HepG2 (cell line): ENCODE measurements at regions not wholly inside any gene's neighbourhood (a gene's known extent, or its start where the extent isn't known, plus 50 kb on each side); places are given as distances from the start of the nearest gene placed in this dataset.

Source experiments
- ATAC-seq: fragments of 200-7000 bp; cut with Tn5 transposase; 3 replicates; pipeline ENCODE4 v1.9.1; 2020; ENCODE audit warnings: mild to moderate bottlenecking, moderate library complexity
- BruUV-seq: library from RNA; stranded (reverse); fragments of 400-500 nt; replicated peaks from 2 replicates; lab custom pipeline; 2021; lab: Mats Ljungman, UMichigan
- CTCF ChIA-PET: fragments of 300-600 bp; formaldehyde crosslinking; extraction: SDS; loops from one replicate; lab custom pipeline; 2021; ENCODE audit warnings: low total read pairs, inconsistent platforms, low intra/inter-chr PET ratio; lab: Yijun Ruan, JAX
- POLR2A ChIA-PET: fragments of 350-600 bp; sonication (Branson Sonifier 250); formaldehyde crosslinking; loops from one replicate; lab custom pipeline; 2020; ENCODE audit warnings: antibody characterized with exemption, inconsistent platforms; lab: Yijun Ruan, JAX
- DNase-seq: peaks from one replicate; pipeline ENCODE4 v3.0.0-alpha.2; 2015; ENCODE audit warnings: low spot score
- FAIRE-seq: peaks from 3 replicates; lab custom pipeline; 2011; peaks lifted over from hg19 to GRCh38; lab: Jason Lieb, UNC
- H2AFZ ChIP-seq: one replicate; pipeline ENCODE4 v1.6.1; 2011; ENCODE audit warnings: low read length, inconsistent platforms
- H3K27ac ChIP-seq: fragments of 300-600 bp; 3 replicates; pipeline ENCODE4 v1.8.0; 2011; ENCODE audit warnings: mixed run types, mild to moderate bottlenecking, mixed read lengths, low read length, inconsistent platforms; ENCODE audit not compliant: insufficient read depth; ENCODE audit errors: extremely low read length
- H3K27me3 ChIP-seq, 2 experiments: fragments of 200-600 bp in 1 of 2; 2 replicates in 1 of 2; 3 replicates in 1 of 2; pipeline versions ENCODE4 v1.6.0 to v1.8.0; 2011; ENCODE audit warnings: low read length in 2 of 2, mild to moderate bottlenecking in 2 of 2, moderate library complexity in 2 of 2, inconsistent platforms in 1 of 2; ENCODE audit not compliant: insufficient read depth in 2 of 2, control insufficient read depth in 1 of 2
- H3K36me3 ChIP-seq, 2 experiments: fragments of 200-600 bp in 1 of 2; replicated peaks in 1 of 2; 2 replicates in 1 of 2; 3 replicates in 1 of 2; pipeline versions ENCODE4 v1.5.1 to v1.8.0; 2011; ENCODE audit warnings: low read length in 2 of 2, inconsistent platforms in 1 of 2; ENCODE audit not compliant: insufficient read depth in 2 of 2, control insufficient read depth in 1 of 2
- H3K4me1 ChIP-seq: 2 replicates; pipeline ENCODE4 v1.5.1; 2012; ENCODE audit warnings: low read length, inconsistent platforms; ENCODE audit not compliant: insufficient read depth
- H3K4me2 ChIP-seq: 2 replicates; pipeline ENCODE4 v1.6.0; 2011; ENCODE audit warnings: low read depth, low read length, inconsistent platforms
- H3K4me3 ChIP-seq, 3 experiments: fragments of 200-600 bp in 1 of 3; sonication (generic), shearing (Covaris generic) in 1 of 3; replicated peaks in 1 of 3; 2 replicates each; pipeline ENCODE4 v1.5.1; 2011 to 2016; ENCODE audit warnings: low read length in 3 of 3, inconsistent platforms in 2 of 3, low read depth in 2 of 3, mild to moderate bottlenecking in 2 of 3, control low read depth in 1 of 3, mixed read lengths in 1 of 3; ENCODE audit not compliant: insufficient read depth in 1 of 3
- H3K79me2 ChIP-seq: one replicate; pipeline ENCODE4 v1.6.1; 2011; ENCODE audit warnings: low read length, inconsistent platforms; ENCODE audit not compliant: insufficient read depth
- H3K9ac ChIP-seq: 2 replicates; pipeline ENCODE4 v1.6.0; 2011; ENCODE audit warnings: mild to moderate bottlenecking, low read depth, low read length, inconsistent platforms; ENCODE audit not compliant: insufficient read depth
- H3K9me3 ChIP-seq: 2 replicates; pipeline ENCODE4 v1.5.1; 2012; ENCODE audit warnings: mild to moderate bottlenecking, low read length
- H4K20me1 ChIP-seq: 2 replicates; pipeline ENCODE4 v1.6.0; 2011; ENCODE audit warnings: inconsistent platforms, mild to moderate bottlenecking, low read length, moderate library complexity; ENCODE audit not compliant: insufficient read depth
- CEBPB ChIP-seq: IDR thresholded peaks from 2 replicates; pipeline ENCODE4 v1.6.1; 2011; ENCODE audit warnings: low read depth, low read length, improper control_type of control experiment, borderline replicate concordance
- EED ChIP-seq: sonication (generic); formaldehyde crosslinking; IDR thresholded peaks from 2 replicates; pipeline ENCODE4 v1.5.0; 2020; ENCODE audit warnings: mild to moderate bottlenecking, missing genetic modification reagents
- ESRRA ChIP-seq: sonication (generic); formaldehyde crosslinking; IDR thresholded peaks from 2 replicates; pipeline ENCODE4 v1.5.1; 2020; ENCODE audit warnings: mild to moderate bottlenecking, low read depth, missing genetic modification reagents
- ZNF788 ChIP-seq: sonication (generic); formaldehyde crosslinking; IDR thresholded peaks from 2 replicates; pipeline ENCODE4 v1.5.0; 2020; ENCODE audit warnings: mild to moderate bottlenecking, missing genetic modification reagents, borderline replicate concordance
- WGBS: methylation state at CpG from one replicate; pipeline ENCODE4 v1.1.6; 2017; ENCODE audit warnings: low lambda C conversion rate; 5-methylcytosine and 5-hydroxymethylcytosine counted together
- in situ Hi-C: cut with HindIII; loops from 2 replicates; pipeline ENCODE4 v1.10.0; 2017; ENCODE audit warnings: low pct_unique_long_range_greater_than_20kb; ENCODE audit not compliant: extremely low pct_ligation_motif_present
- intact Hi-C: fragments of 100-400 bp; cut with micrococcal nuclease; formaldehyde crosslinking; loops from one replicate; pipeline ENCODE4 v1.10.0; 2022; ENCODE audit not compliant: unreplicated experiment
- TF ChIP-seq, protein P1 (sequence below): sonication (generic); formaldehyde crosslinking; IDR thresholded peaks from 2 replicates; pipeline ENCODE4 v1.5.0; 2020; ENCODE audit warnings: missing genetic modification reagents
- TF ChIP-seq, protein P2 (sequence below): IDR thresholded peaks from 2 replicates; pipeline ENCODE4 v1.6.1; 2016; ENCODE audit warnings: missing genetic modification reagents, missing compliant biosample characterization
- TF ChIP-seq, protein P3 (sequence below): sonication (generic); formaldehyde crosslinking; IDR thresholded peaks from 2 replicates; pipeline ENCODE4 v1.5.0; 2020; ENCODE audit warnings: missing genetic modification reagents

GRCh38 chr6:50451826-50452400 is 261.4 kb upstream of the TFAP2D start (continued):
- TF ChIP-seq ZNF788 (CRISPR knock-in tag) (no peak), ESRRA (no peak), EED (CRISPR knock-in tag) (no peak)
- TF ChIP-seq, protein P1, sequence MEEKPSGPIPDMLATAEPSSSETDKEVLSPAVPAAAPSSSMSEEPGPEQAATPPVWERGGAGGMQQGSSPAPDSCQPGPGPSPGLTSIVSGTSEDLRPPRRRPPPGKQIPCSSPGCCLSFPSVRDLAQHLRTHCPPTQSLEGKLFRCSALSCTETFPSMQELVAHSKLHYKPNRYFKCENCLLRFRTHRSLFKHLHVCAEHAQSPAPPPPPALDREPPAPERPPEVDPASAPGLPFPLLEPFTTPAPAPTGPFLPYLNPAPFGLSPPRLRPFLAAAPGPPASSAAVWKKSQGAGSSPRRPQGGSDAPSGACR (CRISPR knock-in tag), result no peak
- TF ChIP-seq, protein P2, sequence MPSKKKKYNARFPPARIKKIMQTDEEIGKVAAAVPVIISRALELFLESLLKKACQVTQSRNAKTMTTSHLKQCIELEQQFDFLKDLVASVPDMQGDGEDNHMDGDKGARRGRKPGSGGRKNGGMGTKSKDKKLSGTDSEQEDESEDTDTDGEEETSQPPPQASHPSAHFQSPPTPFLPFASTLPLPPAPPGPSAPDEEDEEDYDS (CRISPR knock-in tag), result no peak

DNA sequence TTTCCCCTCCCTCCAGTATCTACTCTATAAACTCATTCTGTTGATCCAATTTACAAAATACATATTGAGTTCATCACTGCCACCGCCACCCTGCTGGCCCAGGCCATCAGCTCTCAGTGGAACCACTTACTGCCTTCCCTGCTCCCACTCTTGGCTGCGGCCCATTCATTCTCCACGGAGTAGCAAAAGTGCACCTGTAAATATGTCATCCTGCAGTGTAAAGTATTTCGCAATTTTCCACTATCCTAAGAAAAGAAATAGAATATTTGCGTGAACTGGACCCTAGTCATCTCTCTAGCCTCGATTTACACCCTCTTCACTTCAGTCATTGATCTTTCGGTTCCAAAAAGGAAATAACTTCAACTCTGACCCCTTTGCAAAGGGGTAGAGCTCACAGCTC is 258.3 kb upstream of the TFAP2D start:
- 29% methylated on average over 7 of the region's 7 CpGs for WGBS
- FAIRE-seq (no peak), ATAC-seq (no peak), DNase-seq (no peak)
- Histone ChIP-seq H3K9me3 (no peaks in the 10 kb centered on the region), H3K79me2 (no peaks in the 10 kb centered on the region), H3K4me3 (no peak overlapping the region), H3K9ac (no peak overlapping the region), H4K20me1 (no peaks in the 10 kb centered on the region), H3K36me3 (no peaks in the 10 kb centered on the region), H3K27ac (no peak overlapping the region), H2AFZ (no peak overlapping the region), H3K27me3 (no peaks in the 10 kb centered on the region), H3K4me2 (no peak overlapping the region), H3K4me1 (no peaks in the 10 kb centered on the region)
- POLR2A ChIA-PET, result no interaction called here
- in situ Hi-C loops, result no loop called here
- peak; percentile 62 for TF ChIP-seq CEBPB
- TF ChIP-seq, protein P3, sequence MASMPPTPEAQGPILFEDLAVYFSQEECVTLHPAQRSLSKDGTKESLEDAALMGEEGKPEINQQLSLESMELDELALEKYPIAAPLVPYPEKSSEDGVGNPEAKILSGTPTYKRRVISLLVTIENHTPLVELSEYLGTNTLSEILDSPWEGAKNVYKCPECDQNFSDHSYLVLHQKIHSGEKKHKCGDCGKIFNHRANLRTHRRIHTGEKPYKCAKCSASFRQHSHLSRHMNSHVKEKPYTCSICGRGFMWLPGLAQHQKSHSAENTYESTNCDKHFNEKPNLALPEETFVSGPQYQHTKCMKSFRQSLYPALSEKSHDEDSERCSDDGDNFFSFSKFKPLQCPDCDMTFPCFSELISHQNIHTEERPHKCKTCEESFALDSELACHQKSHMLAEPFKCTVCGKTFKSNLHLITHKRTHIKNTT (CRISPR knock-in tag), result no peak
- intact Hi-C loops, result no loop called here
- CTCF ChIA-PET, result no interaction called here
- BruUV-seq, result no TSS peak
